DOHH2 (cell line): ENCODE measurements at regions not wholly inside any gene's neighbourhood (a gene's known extent, or its start where the extent isn't known, plus 50 kb on each side); places are given as distances from the start of the nearest gene placed in this dataset.

ENCODE experiments used
- EZH2phosphoT487 ChIP-seq: fragments of 200-600 bp; sonication (generic); IDR thresholded peaks from 2 replicates; pipeline ENCODE4 v1.6.1; 2017; ENCODE audit warnings: borderline replicate concordance, mild to moderate bottlenecking, antibody characterized with exemption, low read length, moderate library complexity, mixed read lengths
- TF ChIP-seq, protein P1 (sequence below): fragments of 200-600 bp; sonication (generic); IDR thresholded peaks from one replicate; pipeline ENCODE4 v1.5.1; 2014; ENCODE audit warnings: antibody characterized with exemption, mild to moderate bottlenecking, low read depth, low read length; ENCODE audit not compliant: poor library complexity, severe bottlenecking

- TF ChIP-seq, protein P1, sequence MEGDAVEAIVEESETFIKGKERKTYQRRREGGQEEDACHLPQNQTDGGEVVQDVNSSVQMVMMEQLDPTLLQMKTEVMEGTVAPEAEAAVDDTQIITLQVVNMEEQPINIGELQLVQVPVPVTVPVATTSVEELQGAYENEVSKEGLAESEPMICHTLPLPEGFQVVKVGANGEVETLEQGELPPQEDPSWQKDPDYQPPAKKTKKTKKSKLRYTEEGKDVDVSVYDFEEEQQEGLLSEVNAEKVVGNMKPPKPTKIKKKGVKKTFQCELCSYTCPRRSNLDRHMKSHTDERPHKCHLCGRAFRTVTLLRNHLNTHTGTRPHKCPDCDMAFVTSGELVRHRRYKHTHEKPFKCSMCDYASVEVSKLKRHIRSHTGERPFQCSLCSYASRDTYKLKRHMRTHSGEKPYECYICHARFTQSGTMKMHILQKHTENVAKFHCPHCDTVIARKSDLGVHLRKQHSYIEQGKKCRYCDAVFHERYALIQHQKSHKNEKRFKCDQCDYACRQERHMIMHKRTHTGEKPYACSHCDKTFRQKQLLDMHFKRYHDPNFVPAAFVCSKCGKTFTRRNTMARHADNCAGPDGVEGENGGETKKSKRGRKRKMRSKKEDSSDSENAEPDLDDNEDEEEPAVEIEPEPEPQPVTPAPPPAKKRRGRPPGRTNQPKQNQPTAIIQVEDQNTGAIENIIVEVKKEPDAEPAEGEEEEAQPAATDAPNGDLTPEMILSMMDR, result no peak
- TF ChIP-seq EZH2phosphoT487, result no peak
Measured at GRCh38 chr6:113488061-113488460, 369.1 kb upstream of the MARCKS start.
